GM12878 (cell line): ENCODE measurements at regions not wholly inside any gene's neighbourhood (a gene's known extent, or its start where the extent isn't known, plus 50 kb on each side); places are given as distances from the start of the nearest gene placed in this dataset.

Source experiments
- CHD2 ChIP-seq: IDR thresholded peaks from 2 replicates; pipeline ENCODE4 v1.6.1; 2011; ENCODE audit warnings: low read depth, low read length, improper control_type of control experiment, borderline replicate concordance
- EZH2 ChIP-seq: IDR thresholded peaks from 2 replicates; pipeline ENCODE4 v1.6.1; 2012; ENCODE audit warnings: low read depth, mild to moderate bottlenecking, control low read depth, inconsistent platforms, low read length, borderline replicate concordance; ENCODE audit not compliant: control insufficient read depth
- POLR2A ChIP-seq: IDR thresholded peaks from 2 replicates; pipeline ENCODE4 v1.6.1; 2011; ENCODE audit warnings: low read depth, mild to moderate bottlenecking, low read length
- POLR2AphosphoS5 ChIP-seq: IDR thresholded peaks from 2 replicates; pipeline ENCODE4 v1.6.1; 2011; ENCODE audit warnings: mild to moderate bottlenecking, low read length, inconsistent platforms
- RB1 ChIP-seq: fragments of 450-650 bp; formaldehyde crosslinking; IDR thresholded peaks from 2 replicates; pipeline ENCODE4 v1.6.1; 2017; ENCODE audit warnings: mild to moderate bottlenecking, borderline replicate concordance
- RFX5 ChIP-seq: IDR thresholded peaks from 2 replicates; pipeline ENCODE4 v1.6.1; 2011; ENCODE audit warnings: low read depth, low read length, improper control_type of control experiment
- SMAD5 ChIP-seq: IDR thresholded peaks from 2 replicates; pipeline ENCODE4 v1.6.1; 2016; ENCODE audit warnings: antibody characterized with exemption, low read depth
- ZNF274 ChIP-seq: IDR thresholded peaks from one replicate; pipeline ENCODE4 v1.8.0; 2011; ENCODE audit not compliant: insufficient read length, insufficient read depth
- TF ChIP-seq, protein P1 (sequence below): IDR thresholded peaks from 2 replicates; pipeline ENCODE4 v1.6.1; 2012; ENCODE audit warnings: mild to moderate bottlenecking, low read depth, low read length
- TF ChIP-seq, protein P2 (sequence below), 3 experiments: IDR thresholded peaks in 2 of 3; conservative IDR thresholded peaks in 1 of 3; 2 replicates each; pipeline ENCODE4 v1.5.1; 2011; ENCODE audit warnings: low read depth in 3 of 3, low read length in 3 of 3, mild to moderate bottlenecking in 3 of 3, control low read depth in 2 of 3, moderate library complexity in 2 of 3, inconsistent platforms in 1 of 3, mixed read lengths in 1 of 3; ENCODE audit not compliant: control insufficient read depth in 2 of 3, insufficient read depth in 1 of 3; ENCODE audit errors: extremely low read depth in 1 of 3

DNA sequence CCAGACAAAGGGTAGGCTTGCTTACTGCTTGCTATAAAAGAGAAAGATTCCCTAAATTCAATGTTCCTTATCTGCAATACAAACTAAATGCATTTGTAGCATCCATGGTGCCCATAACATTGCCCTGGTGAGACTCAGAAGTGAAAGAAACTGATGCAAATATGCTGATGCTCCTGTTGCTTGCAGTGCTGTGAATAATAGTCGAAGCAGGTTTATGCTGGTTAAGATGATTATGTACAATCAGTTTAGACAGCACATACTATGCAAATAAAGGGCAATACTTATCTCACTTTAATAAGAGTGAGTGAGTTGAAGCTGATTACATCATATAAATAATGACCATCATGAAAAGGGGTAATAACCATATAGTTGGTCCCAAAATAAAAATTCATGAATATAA is 215.5 kb downstream of the SNCAIP start:
- TF ChIP-seq SMAD5 (no peak), EZH2 (no peak), RB1 (no peak), ZNF274 (no peak), POLR2AphosphoS5 (no peak), POLR2A (no peak), CHD2 (no peak), RFX5 (no peak)
- TF ChIP-seq, protein P1, sequence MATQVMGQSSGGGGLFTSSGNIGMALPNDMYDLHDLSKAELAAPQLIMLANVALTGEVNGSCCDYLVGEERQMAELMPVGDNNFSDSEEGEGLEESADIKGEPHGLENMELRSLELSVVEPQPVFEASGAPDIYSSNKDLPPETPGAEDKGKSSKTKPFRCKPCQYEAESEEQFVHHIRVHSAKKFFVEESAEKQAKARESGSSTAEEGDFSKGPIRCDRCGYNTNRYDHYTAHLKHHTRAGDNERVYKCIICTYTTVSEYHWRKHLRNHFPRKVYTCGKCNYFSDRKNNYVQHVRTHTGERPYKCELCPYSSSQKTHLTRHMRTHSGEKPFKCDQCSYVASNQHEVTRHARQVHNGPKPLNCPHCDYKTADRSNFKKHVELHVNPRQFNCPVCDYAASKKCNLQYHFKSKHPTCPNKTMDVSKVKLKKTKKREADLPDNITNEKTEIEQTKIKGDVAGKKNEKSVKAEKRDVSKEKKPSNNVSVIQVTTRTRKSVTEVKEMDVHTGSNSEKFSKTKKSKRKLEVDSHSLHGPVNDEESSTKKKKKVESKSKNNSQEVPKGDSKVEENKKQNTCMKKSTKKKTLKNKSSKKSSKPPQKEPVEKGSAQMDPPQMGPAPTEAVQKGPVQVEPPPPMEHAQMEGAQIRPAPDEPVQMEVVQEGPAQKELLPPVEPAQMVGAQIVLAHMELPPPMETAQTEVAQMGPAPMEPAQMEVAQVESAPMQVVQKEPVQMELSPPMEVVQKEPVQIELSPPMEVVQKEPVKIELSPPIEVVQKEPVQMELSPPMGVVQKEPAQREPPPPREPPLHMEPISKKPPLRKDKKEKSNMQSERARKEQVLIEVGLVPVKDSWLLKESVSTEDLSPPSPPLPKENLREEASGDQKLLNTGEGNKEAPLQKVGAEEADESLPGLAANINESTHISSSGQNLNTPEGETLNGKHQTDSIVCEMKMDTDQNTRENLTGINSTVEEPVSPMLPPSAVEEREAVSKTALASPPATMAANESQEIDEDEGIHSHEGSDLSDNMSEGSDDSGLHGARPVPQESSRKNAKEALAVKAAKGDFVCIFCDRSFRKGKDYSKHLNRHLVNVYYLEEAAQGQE, result no peak
- TF ChIP-seq, protein P2, sequence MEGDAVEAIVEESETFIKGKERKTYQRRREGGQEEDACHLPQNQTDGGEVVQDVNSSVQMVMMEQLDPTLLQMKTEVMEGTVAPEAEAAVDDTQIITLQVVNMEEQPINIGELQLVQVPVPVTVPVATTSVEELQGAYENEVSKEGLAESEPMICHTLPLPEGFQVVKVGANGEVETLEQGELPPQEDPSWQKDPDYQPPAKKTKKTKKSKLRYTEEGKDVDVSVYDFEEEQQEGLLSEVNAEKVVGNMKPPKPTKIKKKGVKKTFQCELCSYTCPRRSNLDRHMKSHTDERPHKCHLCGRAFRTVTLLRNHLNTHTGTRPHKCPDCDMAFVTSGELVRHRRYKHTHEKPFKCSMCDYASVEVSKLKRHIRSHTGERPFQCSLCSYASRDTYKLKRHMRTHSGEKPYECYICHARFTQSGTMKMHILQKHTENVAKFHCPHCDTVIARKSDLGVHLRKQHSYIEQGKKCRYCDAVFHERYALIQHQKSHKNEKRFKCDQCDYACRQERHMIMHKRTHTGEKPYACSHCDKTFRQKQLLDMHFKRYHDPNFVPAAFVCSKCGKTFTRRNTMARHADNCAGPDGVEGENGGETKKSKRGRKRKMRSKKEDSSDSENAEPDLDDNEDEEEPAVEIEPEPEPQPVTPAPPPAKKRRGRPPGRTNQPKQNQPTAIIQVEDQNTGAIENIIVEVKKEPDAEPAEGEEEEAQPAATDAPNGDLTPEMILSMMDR (IDR thresholded peaks at IDR 0.05 in 2 of 3, conservative IDR thresholded peaks at IDR 0.05 in 1 of 3; ENCODE audit: control insufficient read depth in 2 of 3, extremely low read depth in 1 of 3, insufficient read depth in 1 of 3, low read depth in 3 of 3, low read length in 3 of 3), result no peak
